ENCODE measurements at regions not wholly inside any gene's neighbourhood (a gene's known extent, or its start where the extent isn't known, plus 50 kb on each side); places are given as distances from the start of the nearest gene placed in this dataset.

DNA sequence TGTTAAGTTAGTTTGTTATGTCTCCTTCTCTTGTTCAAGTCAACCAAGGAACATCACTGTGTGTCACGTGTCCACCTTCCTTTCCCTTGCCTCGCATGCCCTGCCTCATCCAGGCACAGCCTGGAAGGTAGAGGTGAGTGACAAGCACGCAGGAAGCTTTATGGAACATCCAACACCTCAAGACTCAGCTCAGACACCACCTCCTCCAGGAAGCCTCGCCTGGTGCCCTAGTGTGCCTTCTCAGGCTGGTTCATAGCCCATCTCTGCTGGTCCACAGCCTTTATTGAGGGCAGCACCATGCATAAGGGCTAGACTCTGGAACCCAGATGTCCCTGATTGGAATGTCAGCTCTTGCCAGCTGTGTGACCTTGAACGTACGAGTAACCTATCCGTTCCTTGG lies 224.3 kb downstream of the ANKRD60 start:
- no peak overlapping the region for H3K4me2 ChIP-seq (ENCODE audit: low read depth, low read length, poor library complexity, severe bottlenecking)
- no peaks in the 10 kb centered on the region for H3K79me2 ChIP-seq (ENCODE audit: insufficient read depth, low read length)
- H4K20me1 ChIP-seq (ENCODE audit: low read depth, low read length), result no peaks in the 10 kb centered on the region
- no peaks in the 10 kb centered on the region for H3K9me2 ChIP-seq (replicated peaks; ENCODE audit: insufficient read depth, low read length)
- no peak overlapping the region for H3K27ac ChIP-seq (ENCODE audit: low read depth, low read length)
- TF ChIP-seq EZH2phosphoT487 (conservative IDR thresholded peaks at IDR 0.05; ENCODE audit: low read length), result no peak
- TF ChIP-seq, protein P1, sequence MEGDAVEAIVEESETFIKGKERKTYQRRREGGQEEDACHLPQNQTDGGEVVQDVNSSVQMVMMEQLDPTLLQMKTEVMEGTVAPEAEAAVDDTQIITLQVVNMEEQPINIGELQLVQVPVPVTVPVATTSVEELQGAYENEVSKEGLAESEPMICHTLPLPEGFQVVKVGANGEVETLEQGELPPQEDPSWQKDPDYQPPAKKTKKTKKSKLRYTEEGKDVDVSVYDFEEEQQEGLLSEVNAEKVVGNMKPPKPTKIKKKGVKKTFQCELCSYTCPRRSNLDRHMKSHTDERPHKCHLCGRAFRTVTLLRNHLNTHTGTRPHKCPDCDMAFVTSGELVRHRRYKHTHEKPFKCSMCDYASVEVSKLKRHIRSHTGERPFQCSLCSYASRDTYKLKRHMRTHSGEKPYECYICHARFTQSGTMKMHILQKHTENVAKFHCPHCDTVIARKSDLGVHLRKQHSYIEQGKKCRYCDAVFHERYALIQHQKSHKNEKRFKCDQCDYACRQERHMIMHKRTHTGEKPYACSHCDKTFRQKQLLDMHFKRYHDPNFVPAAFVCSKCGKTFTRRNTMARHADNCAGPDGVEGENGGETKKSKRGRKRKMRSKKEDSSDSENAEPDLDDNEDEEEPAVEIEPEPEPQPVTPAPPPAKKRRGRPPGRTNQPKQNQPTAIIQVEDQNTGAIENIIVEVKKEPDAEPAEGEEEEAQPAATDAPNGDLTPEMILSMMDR (IDR thresholded peaks at IDR 0.05; ENCODE audit: insufficient read depth, low read length, poor library complexity, severe bottlenecking), result no peak
- H3K9ac ChIP-seq (ENCODE audit: low read length), result no peak overlapping the region
- H3K4me3 ChIP-seq (ENCODE audit: insufficient read depth, low read length, poor library complexity, severe bottlenecking), result no peak overlapping the region
- H3K27me3 ChIP-seq (ENCODE audit: low read length), result no peaks in the 10 kb centered on the region
- no peaks in the 10 kb centered on the region for H3K36me3 ChIP-seq (ENCODE audit: low read length)
- no peaks in the 10 kb centered on the region for H3F3A ChIP-seq (ENCODE audit: insufficient read depth)
- H3K9me3 ChIP-seq (ENCODE audit: insufficient read depth, low read length), result no peaks in the 10 kb centered on the region
- H2AFZ ChIP-seq (ENCODE audit: low read depth, low read length, severe bottlenecking), result no peak overlapping the region

DNA sequence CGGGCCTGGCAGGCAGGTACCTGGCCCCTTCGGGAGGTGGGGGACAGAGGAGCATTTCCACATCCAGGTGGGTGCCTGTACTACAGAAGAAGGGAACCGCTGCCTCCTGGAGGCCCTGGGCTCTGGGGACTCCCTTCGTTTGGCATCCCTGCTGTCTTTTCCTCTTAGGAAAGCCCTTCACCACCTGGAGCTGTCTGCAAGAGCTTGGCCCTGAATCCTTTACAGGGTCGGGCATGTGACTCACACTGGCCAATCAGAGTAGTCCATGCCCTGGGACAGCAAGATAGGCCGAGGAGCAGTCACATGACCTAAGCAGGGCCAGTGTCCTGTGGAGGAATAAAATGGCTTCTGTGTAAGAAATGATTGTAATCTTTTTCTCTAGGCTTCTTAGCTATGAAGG lies 224.9 kb downstream of the ANKRD60 start:
- Histone ChIP-seq H3F3A (ENCODE audit: insufficient read depth) (no peaks in the 10 kb centered on the region), H3K27me3 (ENCODE audit: low read length) (no peaks in the 10 kb centered on the region), H3K4me3 (ENCODE audit: insufficient read depth, low read length, poor library complexity, severe bottlenecking) (no peak overlapping the region), H3K79me2 (ENCODE audit: insufficient read depth, low read length) (no peaks in the 10 kb centered on the region), H3K9me2 (replicated peaks; ENCODE audit: insufficient read depth, low read length) (no peaks in the 10 kb centered on the region), H3K4me2 (ENCODE audit: low read depth, low read length, poor library complexity, severe bottlenecking) (no peak overlapping the region), H3K27ac (ENCODE audit: low read depth, low read length) (no peak overlapping the region), H3K9me3 (ENCODE audit: insufficient read depth, low read length) (no peaks in the 10 kb centered on the region), H3K9ac (ENCODE audit: low read length) (no peak overlapping the region), H3K36me3 (ENCODE audit: low read length) (no peaks in the 10 kb centered on the region), H4K20me1 (ENCODE audit: low read depth, low read length) (no peaks in the 10 kb centered on the region), H2AFZ (ENCODE audit: low read depth, low read length, severe bottlenecking) (no peak overlapping the region)
- TF ChIP-seq, protein P1 (IDR thresholded peaks at IDR 0.05; ENCODE audit: insufficient read depth, low read length, poor library complexity, severe bottlenecking), result no peak
- no peak for TF ChIP-seq EZH2phosphoT487 (conservative IDR thresholded peaks at IDR 0.05; ENCODE audit: low read length)

DNA sequence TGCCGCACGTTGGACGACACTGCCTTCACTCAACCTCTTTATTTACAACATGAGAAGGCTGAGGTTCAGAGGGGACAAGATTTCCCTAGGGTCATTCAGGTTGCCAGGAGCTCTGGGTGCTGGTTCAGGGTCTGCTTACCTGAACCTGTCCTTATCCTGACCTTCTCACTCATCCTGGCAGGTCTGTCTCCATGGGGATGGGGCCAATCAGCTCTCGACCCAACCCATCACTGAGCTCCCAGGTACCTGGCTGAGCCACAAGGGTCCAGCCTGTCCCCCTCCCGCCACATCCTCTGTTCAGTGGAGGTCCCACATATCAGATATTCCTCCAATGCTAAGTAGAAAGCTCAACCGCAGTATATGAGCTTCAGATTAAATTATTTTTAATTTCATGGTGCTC lies 225.6 kb downstream of the ANKRD60 start:
- no peaks in the 10 kb centered on the region for H4K20me1 ChIP-seq (ENCODE audit: low read depth, low read length)
- H3K4me2 ChIP-seq (ENCODE audit: low read depth, low read length, poor library complexity, severe bottlenecking), result no peak overlapping the region
- H2AFZ ChIP-seq (ENCODE audit: low read depth, low read length, severe bottlenecking), result no peak overlapping the region
- no peaks in the 10 kb centered on the region for H3K79me2 ChIP-seq (ENCODE audit: insufficient read depth, low read length)
- H3K9ac ChIP-seq (ENCODE audit: low read length), result no peak overlapping the region
- H3K27ac ChIP-seq (ENCODE audit: low read depth, low read length), result no peak overlapping the region
- no peak overlapping the region for H3K4me3 ChIP-seq (ENCODE audit: insufficient read depth, low read length, poor library complexity, severe bottlenecking)
- no peaks in the 10 kb centered on the region for H3K9me3 ChIP-seq (ENCODE audit: insufficient read depth, low read length)
- no peaks in the 10 kb centered on the region for H3F3A ChIP-seq (ENCODE audit: insufficient read depth)
- no peaks in the 10 kb centered on the region for H3K9me2 ChIP-seq (replicated peaks; ENCODE audit: insufficient read depth, low read length)
- no peaks in the 10 kb centered on the region for H3K27me3 ChIP-seq (ENCODE audit: low read length)
- H3K36me3 ChIP-seq (ENCODE audit: low read length), result no peaks in the 10 kb centered on the region
- TF ChIP-seq, protein P1 (IDR thresholded peaks at IDR 0.05; ENCODE audit: insufficient read depth, low read length, poor library complexity, severe bottlenecking), result no peak
- no peak for TF ChIP-seq EZH2phosphoT487 (conservative IDR thresholded peaks at IDR 0.05; ENCODE audit: low read length)
